Activated T-cell treated with anti-CD3 and anti-CD28 coated beads for 1 hour (primary cell): ENCODE measurements at regions not wholly inside any gene's neighbourhood (a gene's known extent, or its start where the extent isn't known, plus 50 kb on each side); places are given as distances from the start of the nearest gene placed in this dataset.

Experiments used
- DNase-seq: peaks from one replicate; pipeline ENCODE4 v3.0.0-alpha.2; 2020; ENCODE audit warnings: low read depth

DNA sequence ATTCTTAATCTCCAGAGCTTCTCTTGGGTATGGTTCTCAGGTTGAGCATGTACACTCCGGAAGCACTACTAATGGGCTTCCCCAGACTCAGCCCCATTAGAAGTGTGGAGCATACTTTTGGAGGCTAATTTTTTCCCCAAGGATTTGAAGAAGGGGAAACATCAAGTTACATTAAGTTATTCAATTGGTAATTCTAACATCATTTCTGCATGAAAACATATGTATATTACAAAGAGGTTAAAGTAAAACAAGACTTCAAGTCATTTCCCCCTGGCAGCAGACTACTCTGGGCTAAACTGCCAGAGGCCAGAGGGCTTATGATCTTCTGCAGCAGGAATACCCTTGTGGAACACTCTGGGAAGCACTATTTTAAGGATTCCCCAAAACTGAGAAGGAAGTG lies 227.7 kb upstream of the STK17B start:
- DNase-seq = no peak

DNA sequence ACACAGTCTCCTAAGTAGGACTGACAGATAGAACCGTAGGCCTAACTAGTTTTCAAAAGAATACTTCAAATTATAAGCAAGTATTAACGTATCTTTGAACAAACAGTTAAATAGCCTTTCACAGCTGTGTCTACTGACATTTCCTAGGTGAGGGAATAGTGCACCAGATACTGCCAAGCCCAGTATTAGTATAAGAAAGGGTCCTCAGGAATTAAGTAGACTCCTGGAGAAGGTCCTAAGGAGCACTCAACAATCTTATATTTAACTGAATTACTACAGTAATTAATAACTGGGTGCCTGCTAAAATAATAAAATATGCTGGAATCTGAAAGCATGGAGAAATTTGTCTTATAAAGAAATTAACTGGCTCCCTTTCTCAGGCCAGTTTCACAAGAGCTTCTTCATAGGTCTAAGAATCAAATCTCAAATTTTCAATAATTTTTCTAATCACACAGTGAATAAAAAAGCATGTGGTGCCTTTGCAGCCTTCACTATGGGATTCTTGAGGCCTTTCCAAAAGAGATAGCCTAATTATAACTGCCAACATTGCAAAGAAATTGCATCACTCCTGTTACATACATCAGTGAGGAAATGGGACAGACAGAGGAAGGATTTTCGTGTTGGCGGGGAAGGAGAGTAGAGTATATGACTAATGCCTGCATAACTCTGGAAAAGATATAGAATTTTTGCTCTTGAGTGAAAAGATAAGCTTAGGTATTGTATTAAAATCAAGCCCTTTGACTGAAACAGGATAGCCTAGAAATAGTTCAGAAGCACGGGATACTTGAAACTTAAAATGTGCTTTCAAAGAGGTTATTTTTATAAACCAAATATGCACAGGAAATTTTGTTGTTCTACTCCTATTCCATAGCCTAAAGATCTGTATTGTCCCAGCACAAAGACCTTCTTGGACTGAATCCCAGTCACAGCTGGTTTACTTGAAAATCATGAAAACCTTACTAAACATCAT lies 228.6 kb upstream of the STK17B start:
- DNase-seq = no peak

DNA sequence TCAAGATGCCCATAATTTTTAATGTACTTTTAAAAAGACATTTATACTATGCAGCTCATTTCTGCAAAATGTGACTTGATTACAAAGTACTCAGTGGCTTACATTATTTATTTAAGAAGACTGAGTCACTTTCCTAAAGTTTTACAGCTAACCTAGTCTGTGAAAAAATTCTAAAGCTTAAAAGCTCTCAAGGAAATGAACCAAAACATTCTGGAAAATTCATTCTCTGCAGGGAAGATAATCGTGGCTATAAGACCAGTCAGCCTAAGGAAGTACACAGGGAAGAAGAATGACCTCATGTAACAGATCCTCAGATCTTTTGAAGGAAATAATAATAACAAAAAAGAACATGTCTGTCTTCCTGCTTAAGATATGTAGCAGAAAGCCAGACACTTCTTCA lies 232.1 kb upstream of the STK17B start:
- no peak for DNase-seq

DNA sequence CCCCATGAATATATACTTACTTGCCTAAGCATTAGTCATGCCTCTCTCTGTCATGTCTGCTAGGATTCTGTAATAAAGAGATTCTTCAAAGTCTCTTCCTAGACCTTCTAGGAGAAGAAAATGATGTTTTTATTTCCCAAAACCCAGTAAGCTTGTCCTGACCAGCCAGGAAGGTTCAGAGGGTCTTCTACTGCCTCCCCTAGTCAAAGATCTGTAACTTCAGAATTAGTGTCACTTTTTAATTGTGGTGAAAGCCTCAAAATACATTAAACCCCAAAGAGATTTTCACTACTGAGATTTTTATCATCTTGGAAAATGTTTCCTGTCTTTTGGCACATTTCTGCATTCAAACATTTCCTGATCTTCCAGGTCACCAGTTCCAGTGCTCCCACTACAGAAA lies 232.9 kb upstream of the STK17B start:
- DNase-seq = no peak

DNA sequence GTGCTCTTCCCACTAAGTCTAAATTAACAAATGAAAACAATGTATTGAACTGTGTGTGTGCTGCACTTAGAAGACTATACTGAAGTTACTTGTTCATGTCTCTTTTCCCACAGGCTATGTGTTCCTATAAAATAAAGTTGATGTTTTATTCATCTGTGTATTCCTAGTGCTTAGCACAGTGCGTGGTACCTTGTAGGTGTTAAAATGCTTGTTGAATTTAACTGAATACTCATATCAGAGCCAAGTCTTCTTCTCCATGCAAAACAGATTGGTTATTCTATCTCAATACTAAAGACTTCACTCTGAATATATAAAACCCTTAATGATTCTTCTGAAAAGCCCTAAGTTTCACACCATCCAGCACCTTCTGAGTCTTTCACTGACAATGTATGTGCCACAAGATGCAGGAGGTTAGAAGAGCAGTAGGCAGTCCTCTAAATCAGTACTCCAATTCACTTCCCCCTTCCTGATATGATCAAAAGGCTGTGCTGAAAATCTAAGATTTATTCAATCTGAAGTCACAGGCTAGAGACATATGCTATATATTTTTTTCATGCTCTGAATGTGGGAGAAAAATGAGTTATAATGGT lies 231.7 kb upstream of the CCDC150 start:
- no peak for DNase-seq

DNA sequence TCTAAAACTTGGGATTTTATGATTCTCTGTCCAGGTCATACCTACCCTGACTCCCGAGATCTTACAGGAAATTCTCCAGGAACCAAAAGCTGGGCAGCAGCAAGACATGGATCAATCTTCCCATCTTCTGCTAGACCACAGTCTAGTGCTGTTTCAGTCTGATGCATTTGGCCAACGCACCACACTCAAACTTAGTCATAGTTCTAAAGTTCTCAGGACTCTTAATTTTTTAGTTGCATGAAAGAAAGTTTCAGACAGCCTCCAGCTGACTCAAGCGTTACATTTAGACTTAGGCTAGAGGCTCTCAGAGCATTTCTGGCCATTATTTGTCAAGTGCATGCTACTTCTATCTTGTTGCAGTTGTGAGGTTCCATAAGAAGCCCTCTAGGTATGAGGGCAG lies 230.1 kb upstream of the CCDC150 start:
- no peak for DNase-seq

DNA sequence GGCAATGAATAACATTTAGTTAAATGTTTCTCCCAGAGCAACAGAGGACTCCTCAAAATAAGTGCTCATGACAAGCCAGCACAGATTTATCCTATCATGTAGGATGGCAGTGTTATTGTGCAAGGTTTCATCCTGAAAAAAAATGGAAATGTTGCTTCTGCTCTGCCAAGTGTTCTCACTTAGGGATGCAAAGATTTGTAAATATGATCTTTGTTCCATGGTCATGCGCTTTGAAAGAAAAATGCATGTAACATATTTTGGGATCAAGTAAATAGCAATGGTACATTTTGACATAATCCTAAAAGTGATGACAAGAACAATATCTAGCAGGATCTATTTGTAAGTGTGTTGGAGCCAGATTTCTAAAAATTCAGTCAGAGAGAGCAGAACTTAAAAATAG lies 229.5 kb upstream of the CCDC150 start:
- DNase-seq = no peak

DNA sequence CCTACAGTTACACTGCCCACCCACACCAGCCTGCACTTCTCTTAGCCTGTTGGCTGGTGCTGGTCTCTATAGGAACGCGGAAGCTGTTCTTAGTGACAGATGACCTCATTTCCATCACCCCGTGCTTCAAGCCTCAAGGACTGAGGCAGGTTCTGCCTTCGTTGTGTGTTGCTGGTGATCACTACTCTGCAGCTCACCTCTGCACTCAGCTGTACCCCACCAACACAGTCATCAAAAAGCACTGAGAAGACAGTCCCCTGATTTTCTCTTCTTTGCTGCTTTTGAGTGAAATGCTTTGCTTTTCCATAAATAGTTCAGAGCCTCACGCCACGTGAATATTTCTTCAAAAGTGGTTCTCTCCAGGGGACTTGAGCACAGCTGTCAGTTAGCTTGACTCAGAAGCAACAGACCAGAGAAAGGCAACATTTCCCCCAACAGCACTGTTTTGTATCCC lies 225.7 kb upstream of the CCDC150 start:
- DNase-seq = no peak

DNA sequence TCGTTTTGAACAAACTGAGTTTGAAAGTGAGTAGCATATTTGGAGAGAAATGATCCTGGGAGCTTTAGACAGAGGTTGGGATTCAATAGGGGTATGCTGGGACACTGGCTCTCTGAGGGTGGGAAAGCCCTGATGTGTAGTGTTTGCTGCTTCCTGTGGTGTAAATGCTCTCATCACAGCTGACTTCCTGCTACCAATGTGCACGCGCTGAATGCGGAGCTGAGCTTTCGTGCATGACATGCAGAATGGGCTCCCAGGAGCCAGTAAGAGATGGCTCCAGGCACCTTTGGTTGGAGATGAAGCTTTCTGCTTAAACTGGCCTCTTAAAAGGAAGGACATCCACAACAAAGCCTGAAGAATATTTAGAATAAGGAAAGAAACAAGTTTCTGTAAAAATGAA lies 224.1 kb upstream of the CCDC150 start:
- no peak for DNase-seq

DNA sequence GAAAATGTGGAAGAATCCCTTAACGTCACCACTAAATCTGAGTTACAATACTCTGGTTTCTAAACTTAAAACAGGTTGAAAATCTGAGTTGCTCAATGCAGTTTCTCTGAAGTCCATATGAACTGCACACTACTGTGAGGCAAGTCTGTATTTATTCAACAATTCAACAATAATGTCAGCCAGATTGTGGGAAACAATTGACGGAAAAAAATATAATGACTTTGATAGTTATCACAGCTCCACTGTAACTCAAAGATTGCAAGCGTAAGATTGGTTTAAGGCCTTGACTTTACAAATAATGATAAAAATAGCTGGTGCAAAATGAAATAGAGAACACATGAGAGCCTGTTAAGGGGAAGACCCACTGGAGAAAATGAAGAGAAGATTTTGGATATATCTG lies 219.4 kb upstream of the CCDC150 start:
- no peak for DNase-seq

DNA sequence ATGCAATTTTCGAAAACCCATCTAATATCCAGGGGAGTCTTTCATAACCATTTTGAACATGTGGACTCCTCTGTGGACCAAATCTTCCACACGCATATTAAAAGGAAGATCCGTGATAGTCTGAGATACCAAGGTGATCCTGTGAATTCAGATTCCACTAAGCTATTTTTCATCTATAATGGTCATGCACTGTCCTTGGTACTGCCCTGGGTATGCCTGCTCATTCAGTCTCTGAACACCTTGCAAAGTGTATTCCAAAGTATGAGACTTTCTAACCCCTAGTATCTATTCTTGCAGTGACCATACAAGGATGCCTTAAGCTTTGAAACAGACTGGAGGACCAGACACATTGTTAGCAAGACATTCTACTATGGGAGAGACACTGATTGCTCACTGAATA lies 217.6 kb upstream of the CCDC150 start:
- no peak for DNase-seq

DNA sequence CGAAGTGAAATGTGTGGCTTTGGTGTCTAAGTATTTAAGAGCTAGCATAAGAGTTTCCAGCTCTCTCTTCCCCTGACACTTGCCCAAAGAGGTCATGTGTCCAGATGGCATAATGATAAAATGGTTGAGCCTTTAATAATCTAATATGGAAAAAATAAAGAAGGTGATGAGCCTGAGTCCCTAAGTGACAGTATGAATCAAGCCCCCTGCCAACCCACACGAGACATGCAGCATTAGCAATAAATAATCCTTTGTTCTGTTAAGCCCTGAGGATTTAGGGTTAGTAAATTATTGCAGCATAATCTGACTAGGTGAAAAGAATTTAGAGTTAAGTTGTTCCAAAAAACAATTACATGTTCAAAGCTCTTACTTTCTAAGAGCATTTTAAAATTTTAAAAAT lies 217.2 kb upstream of the CCDC150 start:
- no peak for DNase-seq

DNA sequence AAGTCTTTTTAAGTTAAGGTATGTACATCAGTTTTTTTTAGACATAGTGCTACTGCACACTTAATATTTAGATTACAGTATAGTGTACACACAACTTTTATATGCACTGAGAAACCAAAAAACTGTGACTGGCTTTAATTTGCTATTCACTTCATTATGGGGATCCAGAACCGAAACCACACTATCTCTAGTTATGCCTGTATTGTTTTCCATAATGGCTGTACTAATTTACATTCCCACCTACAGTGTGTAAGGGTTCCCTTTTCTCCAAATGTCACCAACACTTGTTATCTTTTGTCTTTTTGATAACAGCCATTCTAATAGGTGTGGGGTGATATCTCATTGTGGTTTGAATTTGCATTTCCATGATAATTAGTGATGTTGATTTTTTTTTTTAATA lies 213.4 kb upstream of the CCDC150 start:
- DNase-seq = no peak

DNA sequence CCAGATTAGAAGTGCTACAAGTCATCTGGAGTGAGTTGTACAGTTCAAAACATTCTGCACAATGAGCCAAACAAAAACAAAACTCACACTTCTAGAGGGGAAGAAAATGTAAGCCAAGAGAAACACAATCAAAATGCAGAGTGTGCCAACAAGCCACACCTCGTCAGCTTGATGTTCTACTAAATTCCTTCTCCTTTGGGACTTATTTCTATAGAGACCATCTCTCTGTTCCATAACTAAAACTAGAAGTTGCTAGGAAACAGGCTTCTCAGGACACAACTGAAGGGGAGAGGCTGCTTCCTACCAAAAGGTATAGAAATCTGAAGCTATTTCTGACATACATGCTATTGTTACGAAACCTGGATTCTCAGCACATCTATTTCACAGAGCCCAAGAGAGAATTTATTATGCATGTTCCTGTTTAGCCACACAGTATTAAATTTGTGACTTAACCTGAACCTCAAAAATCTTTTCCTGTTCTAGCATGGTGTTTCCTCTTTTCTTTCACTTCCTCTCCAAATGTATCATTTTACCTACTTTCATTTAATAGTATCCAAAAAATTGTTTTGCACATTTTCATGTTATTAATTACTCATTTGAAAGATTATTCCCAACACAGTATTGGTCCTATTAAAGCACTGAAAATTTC lies 211.4 kb upstream of the CCDC150 start:
- DNase-seq = no peak

DNA sequence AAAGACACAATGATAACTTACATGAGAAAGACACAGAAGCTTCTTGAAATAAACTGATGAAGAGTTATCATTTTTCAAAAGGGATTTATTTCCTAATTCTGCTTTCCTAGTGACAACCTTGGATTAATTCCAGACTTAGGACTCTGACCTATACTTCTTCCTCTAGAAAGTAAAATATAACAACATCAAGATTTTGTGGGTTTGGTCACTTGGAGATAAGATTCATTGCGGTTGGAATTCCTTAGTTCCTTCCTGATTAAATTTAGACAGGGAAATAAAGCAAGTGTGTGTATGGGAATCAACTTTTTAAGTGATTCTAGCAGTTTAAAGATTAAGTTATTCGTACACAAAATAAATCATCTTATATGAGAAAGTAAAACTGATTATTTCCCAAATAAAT lies 208.4 kb upstream of the CCDC150 start:
- DNase-seq = no peak

DNA sequence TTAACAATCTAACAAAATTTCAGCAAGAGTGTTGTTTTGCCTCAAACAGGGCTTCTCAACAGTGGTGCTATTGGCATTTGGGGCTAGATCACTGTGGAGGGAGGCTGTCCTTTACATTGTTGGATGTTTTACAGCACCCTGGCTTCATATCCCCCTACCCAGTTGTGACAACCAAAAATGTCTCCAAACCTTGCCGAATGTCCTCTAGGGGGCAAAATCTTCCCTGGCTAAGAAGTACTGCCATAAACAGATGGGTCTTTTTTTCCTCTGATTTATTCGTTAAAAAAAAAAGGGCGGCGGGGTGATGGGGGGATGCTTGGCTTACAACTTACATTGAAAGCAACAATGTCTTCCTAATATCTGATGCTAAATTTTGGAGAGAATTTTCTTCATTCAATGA lies 207.6 kb upstream of the CCDC150 start:
- no peak for DNase-seq

DNA sequence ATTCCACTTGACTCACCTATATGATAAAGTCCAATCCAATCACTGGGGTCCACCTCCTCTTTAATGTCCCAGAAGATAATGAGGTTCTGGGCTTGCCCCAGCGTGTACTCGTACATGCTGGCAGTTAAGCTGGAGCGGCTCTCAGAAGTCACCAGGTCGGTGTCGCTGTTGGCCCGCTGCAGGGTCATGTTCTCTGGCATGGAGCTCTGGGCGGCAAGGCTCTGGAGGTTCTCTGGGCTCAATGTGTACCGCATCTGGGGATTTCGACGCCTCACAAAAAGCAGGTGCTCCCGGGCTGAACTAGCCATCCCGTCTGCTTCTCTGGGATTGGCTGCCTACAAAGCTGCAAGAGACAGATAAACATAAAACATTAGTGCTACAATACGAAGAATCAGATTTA lies 206.4 kb upstream of the CCDC150 start:
- DNase-seq = no peak

DNA sequence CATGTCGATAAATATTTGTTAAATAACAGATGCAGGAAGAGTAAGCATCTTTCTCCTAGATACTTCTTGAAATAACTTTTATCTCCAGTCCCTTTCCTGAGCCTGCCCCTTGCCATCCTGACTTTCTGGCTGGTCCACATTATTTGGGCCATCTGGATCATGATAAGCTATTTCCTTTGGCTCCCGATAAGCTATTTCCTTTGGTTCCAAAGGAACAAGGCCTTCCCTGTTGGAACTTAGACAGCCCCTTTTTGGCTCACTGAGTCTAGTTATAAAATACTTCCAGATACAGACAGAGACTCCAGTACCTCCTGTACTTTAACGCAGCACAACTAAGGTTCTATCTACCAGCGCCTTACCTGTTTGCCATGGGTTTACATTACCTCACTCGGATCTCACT lies 205.3 kb upstream of the CCDC150 start:
- DNase-seq = no peak

DNA sequence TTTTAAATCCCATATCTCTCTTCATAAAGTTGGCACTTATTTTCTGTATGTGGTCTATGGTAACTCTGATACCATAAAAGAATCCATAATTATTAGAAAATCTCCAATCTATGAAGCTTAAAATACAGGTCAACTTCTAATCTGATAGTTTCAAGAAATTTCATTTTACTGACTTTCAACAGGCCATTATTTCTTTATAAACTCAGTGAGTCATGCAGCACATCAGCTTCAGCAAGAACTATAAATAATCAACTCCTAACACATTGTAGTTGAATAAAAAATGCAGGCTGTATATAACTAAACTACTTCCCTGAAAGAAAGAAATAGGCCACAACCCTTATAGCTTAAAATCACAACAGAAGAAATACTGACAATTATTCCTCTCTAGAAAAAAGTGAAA lies 204.3 kb upstream of the CCDC150 start:
- DNase-seq = no peak

DNA sequence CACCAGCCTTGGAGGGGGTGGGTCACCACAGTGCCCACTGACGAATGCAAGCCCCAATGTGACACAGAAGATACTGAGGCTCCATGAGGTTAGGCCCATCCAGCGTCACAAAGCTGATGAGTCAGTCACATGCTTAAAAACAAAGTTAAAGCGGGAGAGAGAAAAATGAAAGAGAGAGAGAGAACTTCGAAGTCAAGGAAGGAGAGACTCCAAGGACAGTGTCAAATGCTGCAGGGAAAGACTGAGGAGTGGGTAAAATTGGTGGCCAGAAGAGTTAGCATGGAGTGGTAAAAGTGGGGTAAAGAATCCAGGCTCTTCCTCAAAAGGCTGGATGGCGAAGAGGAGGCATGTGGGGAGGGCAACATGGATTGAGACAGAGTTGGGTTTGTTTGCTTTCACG lies 201.9 kb upstream of the CCDC150 start:
- DNase-seq = no peak

DNA sequence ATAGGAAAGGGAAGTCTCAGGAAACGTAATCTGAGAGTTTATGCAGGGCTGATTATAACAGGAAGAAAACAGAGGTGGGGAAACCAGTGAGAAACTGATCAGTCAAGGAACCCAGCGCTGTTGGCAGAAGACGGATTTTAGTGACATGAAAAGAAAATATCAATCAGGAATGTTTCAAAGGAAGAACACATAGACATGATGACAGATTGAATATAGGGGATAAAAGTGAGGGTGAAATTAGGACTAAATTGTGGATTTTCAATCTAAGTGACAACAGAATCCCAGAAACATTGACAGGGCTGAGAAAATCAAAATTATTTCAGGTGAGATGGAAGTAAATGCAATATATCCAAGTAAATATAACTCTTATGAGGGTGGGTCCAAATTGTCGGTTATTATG lies 199.8 kb upstream of the CCDC150 start:
- no peak for DNase-seq

DNA sequence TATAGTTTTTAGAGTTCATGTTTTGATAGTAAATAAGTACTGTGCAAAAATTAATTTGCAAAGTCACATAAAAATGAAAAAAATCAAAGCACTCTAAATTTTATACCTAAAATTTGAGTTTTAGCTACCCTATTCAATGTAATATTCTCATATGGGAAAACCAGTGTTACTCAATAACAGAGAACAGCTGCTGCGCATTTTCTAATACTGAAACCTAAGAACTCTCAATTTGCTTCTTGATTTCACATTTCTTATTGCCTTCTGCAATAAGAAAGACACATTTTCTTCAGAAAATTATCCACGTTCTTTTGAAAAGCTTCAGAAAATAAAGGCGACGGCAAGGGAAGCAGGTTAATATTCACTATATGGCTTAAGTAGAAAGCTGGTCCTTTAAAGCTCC lies 199.1 kb upstream of the CCDC150 start:
- DNase-seq = no peak

DNA sequence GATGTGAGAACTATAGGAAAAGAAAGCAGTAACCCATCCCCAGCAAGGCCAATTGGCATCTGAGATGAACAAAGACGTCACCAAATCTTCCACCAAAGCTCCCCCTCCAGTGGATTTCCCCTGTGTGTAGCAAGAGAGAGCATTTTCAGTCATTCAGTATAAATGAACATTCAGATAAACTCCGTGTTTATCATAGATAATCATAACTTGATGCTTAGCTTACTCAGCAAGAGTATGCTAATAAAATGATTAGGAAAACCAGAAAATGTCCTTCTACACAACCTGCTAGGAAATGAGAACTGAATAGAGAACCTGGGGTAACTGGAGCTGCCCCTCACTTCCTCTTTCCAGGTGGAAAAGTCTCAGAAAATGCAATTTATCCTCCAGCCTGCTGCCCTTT lies 198.0 kb upstream of the CCDC150 start:
- DNase-seq = no peak
